K562 (cell line): ENCODE measurements at regions not wholly inside any gene's neighbourhood (a gene's known extent, or its start where the extent isn't known, plus 50 kb on each side); places are given as distances from the start of the nearest gene placed in this dataset.

ENCODE experiments used
- ATAC-seq: fragments of 200-7000 bp; cut with Tn5 transposase; 3 replicates; pipeline ENCODE4 v1.9.1; 2020; ENCODE audit warnings: moderate library complexity
- BruUV-seq: library from RNA; stranded (reverse); fragments of 400-500 nt; replicated peaks from 2 replicates; lab custom pipeline; 2021; lab: Mats Ljungman, UMichigan
- CTCF ChIA-PET: fragments of 300-600 bp; formaldehyde crosslinking; extraction: SDS; loops from one replicate; lab custom pipeline; 2021; ENCODE audit warnings: low intra/inter-chr PET ratio; lab: Yijun Ruan, JAX
- POLR2A ChIA-PET: fragments of 300-600, 350-650 bp; sonication (Branson Sonifier 250); formaldehyde crosslinking; extraction: SDS; loops from one replicate; lab custom pipeline; 2021; ENCODE audit warnings: antibody characterized with exemption, inconsistent platforms; lab: Yijun Ruan, JAX
- DNase-seq, 4 experiments: peaks; one replicate each; pipeline versions ENCODE4 v3.0.0 to v3.0.0-alpha.2; 2011 to 2018; ENCODE audit warnings: low spot score in 3 of 4, mixed read lengths in 3 of 4; ENCODE audit errors: extremely low read depth in 1 of 4
- FAIRE-seq: peaks from 2 replicates; lab custom pipeline; 2011; peaks lifted over from hg19 to GRCh38; lab: Jason Lieb, UNC
- H2AFZ ChIP-seq: 2 replicates; pipeline ENCODE4 v1.6.0; 2011; ENCODE audit warnings: low read depth, low read length, control low read depth, inconsistent platforms
- H3K27ac ChIP-seq: fragments of 200-600 bp; 3 replicates; pipeline ENCODE4 v1.8.0; 2011; ENCODE audit warnings: low read depth, mild to moderate bottlenecking, control low read depth, inconsistent platforms, low read length, moderate library complexity, mixed read lengths; ENCODE audit errors: extremely low read depth
- H3K27me3 ChIP-seq, 2 experiments: fragments of 300-600 bp in 1 of 2; 2 replicates in 1 of 2; 3 replicates in 1 of 2; pipeline versions ENCODE4 v1.6.0 to v1.8.0; 2011; ENCODE audit warnings: inconsistent platforms in 2 of 2, low read length in 2 of 2, mild to moderate bottlenecking in 1 of 2, mixed read lengths in 1 of 2, moderate library complexity in 1 of 2; ENCODE audit not compliant: control insufficient read depth in 2 of 2, insufficient read depth in 2 of 2
- H3K36me3 ChIP-seq: fragments of 300-600 bp; 3 replicates; pipeline ENCODE4 v1.8.0; 2011; ENCODE audit warnings: mild to moderate bottlenecking, low read length, inconsistent platforms; ENCODE audit not compliant: control insufficient read depth, insufficient read depth
- H3K4me1 ChIP-seq, 2 experiments: fragments of 200-600 bp in 1 of 2; replicated peaks in 1 of 2; 2 replicates in 1 of 2; 3 replicates in 1 of 2; pipeline versions ENCODE4 v1.5.1 to v1.8.0; 2011; ENCODE audit warnings: inconsistent platforms in 2 of 2, low read length in 2 of 2, mild to moderate bottlenecking in 1 of 2, mixed read lengths in 1 of 2, moderate library complexity in 1 of 2; ENCODE audit not compliant: control insufficient read depth in 2 of 2, insufficient read depth in 2 of 2
- H3K4me2 ChIP-seq: 2 replicates; pipeline ENCODE4 v1.6.1; 2011; ENCODE audit warnings: low read length, control low read depth, inconsistent platforms, mixed read lengths; ENCODE audit not compliant: insufficient read depth
- H3K4me3 ChIP-seq: fragments of 200-600 bp; sonication (generic), shearing (Covaris generic); 2 replicates; pipeline ENCODE4 v1.5.1; 2016; ENCODE audit warnings: control low read depth, inconsistent platforms
- H3K79me2 ChIP-seq: fragments of 200-600 bp; 3 replicates; pipeline ENCODE4 v1.8.0; 2011; ENCODE audit warnings: low read length, inconsistent platforms; ENCODE audit not compliant: control insufficient read depth, insufficient read depth
- H3K9ac ChIP-seq, 2 experiments: 2 replicates each; pipeline versions ENCODE4 v1.6.0 to v1.6.1; 2011; ENCODE audit warnings: low read depth in 2 of 2, low read length in 2 of 2, control low read depth in 1 of 2, inconsistent platforms in 1 of 2, mild to moderate bottlenecking in 1 of 2, mixed read lengths in 1 of 2; ENCODE audit not compliant: insufficient read depth in 1 of 2
- H3K9me1 ChIP-seq: one replicate; pipeline ENCODE4 v1.6.0; 2011; ENCODE audit warnings: inconsistent platforms, mild to moderate bottlenecking, low read length, moderate library complexity; ENCODE audit not compliant: control insufficient read depth, insufficient read depth
- H3K9me3 ChIP-seq: replicated peaks from 2 replicates; pipeline ENCODE4 v1.5.1; 2011; ENCODE audit warnings: low read depth, low read length, inconsistent platforms; ENCODE audit not compliant: control insufficient read depth, insufficient read depth
- H4K20me1 ChIP-seq: replicated peaks from 2 replicates; pipeline ENCODE4 v1.6.1; 2011; ENCODE audit warnings: low read length, inconsistent platforms, mixed read lengths; ENCODE audit not compliant: control insufficient read depth, insufficient read depth
- CHD7 ChIP-seq: fragments of 200-600 bp; sonication (generic); IDR thresholded peaks from one replicate; pipeline ENCODE4 v1.6.1; 2012; ENCODE audit warnings: mild to moderate bottlenecking, low read depth, low read length, inconsistent platforms
- FOXO4 ChIP-seq: fragments of 450-650 bp; formaldehyde crosslinking; IDR thresholded peaks from 2 replicates; pipeline ENCODE4 v1.4.0; 2020; ENCODE audit warnings: mild to moderate bottlenecking, moderate library complexity
- ZNF354B ChIP-seq: fragments of 250-450 bp; sonication (Bioruptor Pico); IDR thresholded peaks from 2 replicates; pipeline ENCODE4 v1.4.0; 2020
- ZNF79 ChIP-seq: fragments of 250-450 bp; sonication (Bioruptor Pico); IDR thresholded peaks from 2 replicates; pipeline ENCODE4 v1.4.0; 2020; ENCODE audit warnings: low read depth, mild to moderate bottlenecking, moderate library complexity
- WGBS: fragments of 100-300 bp; shearing (Covaris generic); methylation state at CpG from one replicate; pipeline ENCODE4 v1.1.6; 2016; ENCODE audit warnings: low coverage, mixed read lengths; ENCODE audit not compliant: insufficient coverage; ENCODE audit errors: missing lambda C conversion rate; 5-methylcytosine and 5-hydroxymethylcytosine counted together
- in situ Hi-C: fragments of 300-500 bp; cut with MboI; formaldehyde crosslinking; loops from 4 replicates; pipeline ENCODE4 v1.15.0; 2018; ENCODE audit warnings: inconsistent platforms, mixed read lengths
- intact Hi-C: fragments of 100-400 bp; cut with micrococcal nuclease; formaldehyde crosslinking; loops from 2 replicates; pipeline ENCODE4 v1.14.2; 2022
- TF ChIP-seq, protein P1 (sequence below): fragments of 200-800 bp; sonication (Bioruptor generic); IDR thresholded peaks from 2 replicates; pipeline ENCODE4 v1.6.1; 2017; ENCODE audit warnings: missing genetic modification characterization, missing compliant biosample characterization
- TF ChIP-seq, protein P2 (sequence below): fragments of 250-450 bp; sonication (Bioruptor Pico); IDR thresholded peaks from 2 replicates; pipeline ENCODE4 v1.5.0; 2021

GRCh38 chr20:60332523-60332922, 374.3 kb downstream of the CDH26 start:
- 0% methylated on average over 2 of the region's 3 CpGs for WGBS
- no peak overlapping the region for H2AFZ ChIP-seq
- no peaks in the 10 kb centered on the region for H3K4me1 ChIP-seq
- no peaks in the 10 kb centered on the region for H3K36me3 ChIP-seq
- in situ Hi-C loops (no loop called here), intact Hi-C loops (no loop called here)
- DNase-seq = no peak
- H3K27me3 ChIP-seq = no peaks in the 10 kb centered on the region
- no peak overlapping the region for H3K4me3 ChIP-seq
- H4K20me1 ChIP-seq = no peaks in the 10 kb centered on the region
- FAIRE-seq = no peak
- no peak overlapping the region for H3K27ac ChIP-seq
- no peak overlapping the region for H3K9ac ChIP-seq
- H3K79me2 ChIP-seq = no peaks in the 10 kb centered on the region
- no peak for ATAC-seq
- H3K4me2 ChIP-seq = no peak overlapping the region
- ChIA-PET POLR2A (no interaction called here), CTCF (no interaction called here)
- no TSS peak for BruUV-seq
- no peaks in the 10 kb centered on the region for H3K9me1 ChIP-seq
- no peaks in the 10 kb centered on the region for H3K9me3 ChIP-seq
- no peak for TF ChIP-seq ZNF79 (CRISPR knock-in tag)
- TF ChIP-seq CHD7 = no peak
- TF ChIP-seq, protein P1, sequence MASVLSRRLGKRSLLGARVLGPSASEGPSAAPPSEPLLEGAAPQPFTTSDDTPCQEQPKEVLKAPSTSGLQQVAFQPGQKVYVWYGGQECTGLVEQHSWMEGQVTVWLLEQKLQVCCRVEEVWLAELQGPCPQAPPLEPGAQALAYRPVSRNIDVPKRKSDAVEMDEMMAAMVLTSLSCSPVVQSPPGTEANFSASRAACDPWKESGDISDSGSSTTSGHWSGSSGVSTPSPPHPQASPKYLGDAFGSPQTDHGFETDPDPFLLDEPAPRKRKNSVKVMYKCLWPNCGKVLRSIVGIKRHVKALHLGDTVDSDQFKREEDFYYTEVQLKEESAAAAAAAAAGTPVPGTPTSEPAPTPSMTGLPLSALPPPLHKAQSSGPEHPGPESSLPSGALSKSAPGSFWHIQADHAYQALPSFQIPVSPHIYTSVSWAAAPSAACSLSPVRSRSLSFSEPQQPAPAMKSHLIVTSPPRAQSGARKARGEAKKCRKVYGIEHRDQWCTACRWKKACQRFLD = no peak
- TF ChIP-seq, protein P2, sequence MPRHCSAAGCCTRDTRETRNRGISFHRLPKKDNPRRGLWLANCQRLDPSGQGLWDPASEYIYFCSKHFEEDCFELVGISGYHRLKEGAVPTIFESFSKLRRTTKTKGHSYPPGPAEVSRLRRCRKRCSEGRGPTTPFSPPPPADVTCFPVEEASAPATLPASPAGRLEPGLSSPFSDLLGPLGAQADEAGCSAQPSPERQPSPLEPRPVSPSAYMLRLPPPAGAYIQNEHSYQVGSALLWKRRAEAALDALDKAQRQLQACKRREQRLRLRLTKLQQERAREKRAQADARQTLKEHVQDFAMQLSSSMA (CRISPR knock-in tag) = no peak
- no peak for TF ChIP-seq ZNF354B (CRISPR knock-in tag)
- TF ChIP-seq FOXO4 (CRISPR knock-in tag) = no peak
